Trophoblast cell (in vitro differentiated cells and primary cell): ENCODE measurements at regions not wholly inside any gene's neighbourhood (a gene's known extent, or its start where the extent isn't known, plus 50 kb on each side); places are given as distances from the start of the nearest gene placed in this dataset.

Experiments
- DNase-seq, 2 donors: peaks; one replicate each; pipeline ENCODE4 v3.0.0-alpha.2; 2016
- H2AFZ ChIP-seq: 2 replicates; pipeline ENCODE4 v1.6.1; 2013; ENCODE audit warnings: low read length, moderate library complexity, mild to moderate bottlenecking; ENCODE audit not compliant: insufficient read depth, poor library complexity
- H2AK5ac ChIP-seq: 2 replicates; pipeline ENCODE4 v1.6.1; 2013; ENCODE audit warnings: mild to moderate bottlenecking, low read length
- H2BK120ac ChIP-seq: 2 replicates; pipeline ENCODE4 v1.6.1; 2013; ENCODE audit warnings: low read length, mild to moderate bottlenecking, moderate library complexity; ENCODE audit not compliant: insufficient read depth, poor library complexity
- H2BK12ac ChIP-seq: 2 replicates; pipeline ENCODE4 v1.6.1; 2013; ENCODE audit warnings: mild to moderate bottlenecking, low read length, moderate library complexity
- H2BK5ac ChIP-seq: 2 replicates; pipeline ENCODE4 v1.6.1; 2013; ENCODE audit warnings: low read length, low read depth, moderate library complexity, mild to moderate bottlenecking; ENCODE audit not compliant: poor library complexity
- H3K14ac ChIP-seq: 2 replicates; pipeline ENCODE4 v1.6.1; 2013; ENCODE audit warnings: mild to moderate bottlenecking, low read length
- H3K18ac ChIP-seq: 2 replicates; pipeline ENCODE4 v1.6.1; 2013; ENCODE audit warnings: mild to moderate bottlenecking, low read length
- H3K23ac ChIP-seq: 2 replicates; pipeline ENCODE4 v1.6.1; 2013; ENCODE audit warnings: low read length
- H3K27ac ChIP-seq: 2 replicates; pipeline ENCODE4 v1.5.1; 2013; ENCODE audit warnings: low read depth, mild to moderate bottlenecking, inconsistent platforms, low read length, moderate library complexity
- H3K27me3 ChIP-seq: 2 replicates; pipeline ENCODE4 v1.6.1; 2013; ENCODE audit warnings: inconsistent platforms, mild to moderate bottlenecking, low read length, moderate library complexity; ENCODE audit not compliant: insufficient read depth
- H3K36me3 ChIP-seq, 2 experiments: 1 replicate in 1 of 2; 2 replicates in 1 of 2; pipeline ENCODE4 v1.6.1; 2013; ENCODE audit warnings: low read length in 2 of 2, mild to moderate bottlenecking in 2 of 2, moderate library complexity in 1 of 2; ENCODE audit not compliant: insufficient read depth in 2 of 2, control insufficient read depth in 1 of 2
- H3K4ac ChIP-seq: 2 replicates; pipeline ENCODE4 v1.6.1; 2013; ENCODE audit warnings: low read depth, mild to moderate bottlenecking, low read length, moderate library complexity
- H3K4me1 ChIP-seq, 2 experiments: 1 replicate in 1 of 2; 2 replicates in 1 of 2; pipeline ENCODE4 v1.6.1; 2013; ENCODE audit warnings: low read length in 2 of 2, mild to moderate bottlenecking in 2 of 2, moderate library complexity in 1 of 2; ENCODE audit not compliant: insufficient read depth in 2 of 2, control insufficient read depth in 1 of 2
- H3K4me2 ChIP-seq: 2 replicates; pipeline ENCODE4 v1.6.1; 2013; ENCODE audit warnings: inconsistent platforms, mild to moderate bottlenecking, low read length, moderate library complexity
- H3K4me3 ChIP-seq: 2 replicates; pipeline ENCODE4 v1.5.1; 2013; ENCODE audit warnings: mild to moderate bottlenecking, low read depth, low read length, inconsistent platforms
- H3K79me1 ChIP-seq: one replicate; pipeline ENCODE4 v1.6.1; 2013; ENCODE audit warnings: low read length
- H3K79me2 ChIP-seq: 2 replicates; pipeline ENCODE4 v1.6.1; 2013; ENCODE audit warnings: low read length, mild to moderate bottlenecking; ENCODE audit not compliant: control insufficient read depth, insufficient read depth, poor library complexity
- H3K9ac ChIP-seq: 2 replicates; pipeline ENCODE4 v1.6.1; 2013; ENCODE audit warnings: mild to moderate bottlenecking, low read length
- H3K9me3 ChIP-seq: 2 replicates; pipeline ENCODE4 v1.6.1; 2013; ENCODE audit warnings: low read depth, mild to moderate bottlenecking, control low read depth, inconsistent platforms, low read length; ENCODE audit not compliant: insufficient read depth
- H4K12ac ChIP-seq: 2 replicates; pipeline ENCODE4 v1.6.1; 2013; ENCODE audit warnings: low read depth, mild to moderate bottlenecking, low read length, moderate library complexity
- H4K8ac ChIP-seq: 2 replicates; pipeline ENCODE4 v1.6.1; 2013; ENCODE audit warnings: low read depth, mild to moderate bottlenecking, low read length, moderate library complexity
- H4K91ac ChIP-seq: one replicate; pipeline ENCODE4 v1.6.1; 2013; ENCODE audit warnings: low read depth, mild to moderate bottlenecking, low read length, moderate library complexity
- WGBS: extraction: QIAGEN DNeasy Blood & Tissue Kit; methylation state at CpG from one replicate; pipeline ENCODE4 v1.1.7; 2013; ENCODE audit warnings: missing lambda C conversion rate; ENCODE audit not compliant: insufficient read length, insufficient coverage; ENCODE audit errors: extremely low coverage; 5-methylcytosine and 5-hydroxymethylcytosine counted together

- H3K4me2 ChIP-seq, result no peak overlapping the region
- no peaks in the 10 kb centered on the region for H3K27me3 ChIP-seq
- no peak overlapping the region for H4K12ac ChIP-seq
- H2AFZ ChIP-seq, result no peak overlapping the region
- H4K91ac ChIP-seq, result no peak overlapping the region
- H3K4ac ChIP-seq, result no peak overlapping the region
- no peak overlapping the region for H2BK12ac ChIP-seq
- no peak overlapping the region for H3K18ac ChIP-seq
- H3K79me2 ChIP-seq, result no peaks in the 10 kb centered on the region
- H3K4me1 ChIP-seq, result peaks cover 0 to 2% of the 10 kb centered on the region in 2 experiments
- H3K23ac ChIP-seq, result no peak overlapping the region
- no peak overlapping the region for H3K4me3 ChIP-seq
- no peak overlapping the region for H2AK5ac ChIP-seq
- no peak overlapping the region for H3K27ac ChIP-seq
- WGBS, result no CpG with 5 or more reads among the region's 4 CpGs
- H3K9me3 ChIP-seq, result peaks cover 5% of the 10 kb centered on the region
- no peak overlapping the region for H3K9ac ChIP-seq
- H2BK120ac ChIP-seq, result no peak overlapping the region
- H2BK5ac ChIP-seq, result no peak overlapping the region
- H3K79me1 ChIP-seq, result no peaks in the 10 kb centered on the region
- no peaks in the 10 kb centered on the region for H3K36me3 ChIP-seq
- DNase-seq, result no peak
- no peak overlapping the region for H4K8ac ChIP-seq
- no peak overlapping the region for H3K14ac ChIP-seq
Measured at GRCh38 chr2:9747396-9747795, 95.9 kb upstream of the TAF1B start.

GRCh38 chr2:9748577-9748976 lies 94.7 kb upstream of the TAF1B start:
- Histone ChIP-seq H3K4me3 (no peak overlapping the region), H4K8ac (no peak overlapping the region), H3K79me2 (no peaks in the 10 kb centered on the region), H3K27me3 (no peaks in the 10 kb centered on the region), H4K12ac (no peak overlapping the region), H3K4ac (no peak overlapping the region), H3K4me1 (peaks cover 0 to 2% of the 10 kb centered on the region in 2 experiments), H2BK5ac (no peak overlapping the region), H2AK5ac (no peak overlapping the region), H3K79me1 (no peaks in the 10 kb centered on the region), H3K18ac (no peak overlapping the region), H3K27ac (no peak overlapping the region), H3K23ac (no peak overlapping the region), H4K91ac (no peak overlapping the region), H2AFZ (no peak overlapping the region), H3K36me3 (no peaks in the 10 kb centered on the region), H3K14ac (no peak overlapping the region), H2BK120ac (no peak overlapping the region), H2BK12ac (no peak overlapping the region), H3K4me2 (no peak overlapping the region), H3K9me3 (peaks cover 3% of the 10 kb centered on the region), H3K9ac (no peak overlapping the region)
- no peak for DNase-seq
- WGBS, result no CpG with 5 or more reads among the region's 6 CpGs

GRCh38 chr2:9749546-9750223 lies 93.6 kb upstream of the TAF1B start:
- H3K79me2 ChIP-seq, result no peaks in the 10 kb centered on the region
- DNase-seq, result no peak
- no peak overlapping the region for H2BK120ac ChIP-seq
- H3K9me3 ChIP-seq, result peaks cover 3% of the 10 kb centered on the region
- H2BK5ac ChIP-seq, result no peak overlapping the region
- no peak overlapping the region for H3K27ac ChIP-seq
- H2AFZ ChIP-seq, result no peak overlapping the region
- no peak overlapping the region for H3K4ac ChIP-seq
- no CpG with 5 or more reads among the region's 9 CpGs for WGBS
- H3K79me1 ChIP-seq, result no peaks in the 10 kb centered on the region
- no peak overlapping the region for H3K9ac ChIP-seq
- no peak overlapping the region for H3K23ac ChIP-seq
- no peaks in the 10 kb centered on the region for H3K27me3 ChIP-seq
- no peaks in the 10 kb centered on the region for H3K36me3 ChIP-seq
- no peak overlapping the region for H2BK12ac ChIP-seq
- H3K18ac ChIP-seq, result no peak overlapping the region
- no peak overlapping the region for H3K14ac ChIP-seq
- H4K12ac ChIP-seq, result no peak overlapping the region
- H2AK5ac ChIP-seq, result no peak overlapping the region
- no peak overlapping the region for H3K4me2 ChIP-seq
- no peak overlapping the region for H4K8ac ChIP-seq
- H4K91ac ChIP-seq, result no peak overlapping the region
- H3K4me1 ChIP-seq, result peaks cover 0 to 2% of the 10 kb centered on the region in 2 experiments
- H3K4me3 ChIP-seq, result no peak overlapping the region

- H2BK12ac ChIP-seq, result no peak overlapping the region
- H3K27me3 ChIP-seq, result no peaks in the 10 kb centered on the region
- no peak overlapping the region for H2AFZ ChIP-seq
- H2BK5ac ChIP-seq, result no peak overlapping the region
- no peak overlapping the region for H4K12ac ChIP-seq
- no peak overlapping the region for H2BK120ac ChIP-seq
- H3K9ac ChIP-seq, result no peak overlapping the region
- no peak overlapping the region for H3K4me2 ChIP-seq
- no peak for DNase-seq
- no peaks in the 10 kb centered on the region for H3K79me2 ChIP-seq
- no peak overlapping the region for H4K91ac ChIP-seq
- no peak overlapping the region for H3K14ac ChIP-seq
- H3K9me3 ChIP-seq, result peaks cover 3% of the 10 kb centered on the region
- no peak overlapping the region for H3K27ac ChIP-seq
- WGBS, result no CpG with 5 or more reads among the region's 9 CpGs
- no peak overlapping the region for H4K8ac ChIP-seq
- H3K23ac ChIP-seq, result no peak overlapping the region
- H3K79me1 ChIP-seq, result no peaks in the 10 kb centered on the region
- H3K18ac ChIP-seq, result no peak overlapping the region
- H3K4me3 ChIP-seq, result no peak overlapping the region
- H3K4me1 ChIP-seq, result no peaks in the 10 kb centered on the region
- H2AK5ac ChIP-seq, result no peak overlapping the region
- H3K36me3 ChIP-seq, result no peaks in the 10 kb centered on the region
- H3K4ac ChIP-seq, result no peak overlapping the region
Measured at GRCh38 chr2:9750224-9751215, 92.8 kb upstream of the TAF1B start.
